ENCODE measurements at regions not wholly inside any gene's neighbourhood (a gene's known extent, or its start where the extent isn't known, plus 50 kb on each side); places are given as distances from the start of the nearest gene placed in this dataset.

DNA sequence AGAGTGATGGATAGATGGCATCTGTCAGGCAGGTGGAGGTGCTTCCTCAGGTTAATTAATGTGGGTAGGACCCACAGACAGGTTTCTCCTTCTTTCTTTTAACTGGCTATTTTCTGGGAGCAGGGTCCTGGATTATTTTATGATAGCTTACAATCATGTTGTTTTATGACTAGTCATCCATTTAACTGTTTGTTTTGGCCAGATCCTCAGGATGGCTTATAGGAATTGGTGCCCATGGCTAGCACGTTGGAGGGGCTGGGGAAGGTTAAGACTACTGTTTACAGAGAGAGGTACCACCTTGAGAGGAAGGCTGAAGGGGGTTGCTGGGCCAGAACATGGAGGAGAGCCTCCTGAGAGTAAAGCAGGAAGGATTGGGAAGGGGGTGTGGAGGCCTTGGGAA lies 78.0 kb upstream of the MGAT5 start (continued):
- TF ChIP-seq NFYA (IDR thresholded peaks at IDR 0.05; ENCODE audit: borderline replicate concordance, low read depth, low read length) (no peak), TCF7 (IDR thresholded peaks at IDR 0.05; ENCODE audit: borderline replicate concordance) (no peak), TCF12 (IDR thresholded peaks at IDR 0.05; ENCODE audit: low read depth, low read length) (no peak), YBX1 (IDR thresholded peaks at IDR 0.05) (no peak), FOS (IDR thresholded peaks at IDR 0.05; ENCODE audit: borderline replicate concordance, extremely low read depth, insufficient read length) (no peak)
- TF ChIP-seq, protein P1, sequence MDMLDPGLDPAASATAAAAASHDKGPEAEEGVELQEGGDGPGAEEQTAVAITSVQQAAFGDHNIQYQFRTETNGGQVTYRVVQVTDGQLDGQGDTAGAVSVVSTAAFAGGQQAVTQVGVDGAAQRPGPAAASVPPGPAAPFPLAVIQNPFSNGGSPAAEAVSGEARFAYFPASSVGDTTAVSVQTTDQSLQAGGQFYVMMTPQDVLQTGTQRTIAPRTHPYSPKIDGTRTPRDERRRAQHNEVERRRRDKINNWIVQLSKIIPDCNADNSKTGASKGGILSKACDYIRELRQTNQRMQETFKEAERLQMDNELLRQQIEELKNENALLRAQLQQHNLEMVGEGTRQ (IDR thresholded peaks at IDR 0.05; ENCODE audit: borderline replicate concordance, low read depth, low read length) = no peak

DNA sequence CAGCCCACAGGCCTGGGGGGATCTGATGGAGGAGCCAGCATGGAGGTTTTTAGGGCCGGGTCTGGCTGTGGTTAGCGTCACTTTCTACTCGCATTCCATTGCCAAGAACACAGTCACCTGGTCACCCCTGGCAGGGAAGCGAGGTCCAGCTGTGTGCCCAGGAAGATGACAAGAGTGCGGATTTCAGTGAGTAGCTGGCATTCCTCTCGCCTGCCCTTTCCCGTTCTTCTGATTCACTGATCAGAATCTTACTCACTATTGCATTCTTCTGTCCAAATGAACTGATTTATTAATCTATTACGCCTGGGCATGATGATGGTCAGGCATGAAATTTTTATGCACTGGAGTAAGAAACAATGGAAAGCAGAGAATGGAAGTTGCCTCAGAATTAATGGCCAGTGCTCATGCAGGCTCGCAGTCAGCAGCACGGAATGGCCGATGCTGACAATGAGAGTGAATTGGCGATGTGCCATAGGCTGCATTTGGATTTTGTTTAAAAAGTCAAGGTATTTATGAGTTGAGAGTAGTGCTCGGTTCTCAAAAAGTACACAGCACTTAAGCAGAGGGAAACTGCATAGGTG lies 76.4 kb upstream of the MGAT5 start:
- no peak overlapping the region for H3K4me2 ChIP-seq (ENCODE audit: control insufficient read depth, insufficient read depth)
- ChIA-PET POLR2A (no interaction called here), SMC1A (ENCODE audit: uncharacterized antibody, unreplicated experiment) (interaction anchor here (0.9 kb wide), 1 partner anchor 29 kb away, joined by 3 read pairs; no protein-coding TSS in a partner anchor), RAD21 (ENCODE audit: unreplicated experiment) (interaction anchor here (1.2 kb wide), 1 partner anchor 31 kb away, joined by 3 read pairs; no protein-coding TSS in a partner anchor), CTCF (no interaction called here)
- FAIRE-seq = no peak
- peaks cover 4 to 8% of the 10 kb centered on the region in 2 experiments; a peak in 3 of 4 replicates for H3K36me3 ChIP-seq (ENCODE audit: control insufficient read depth in 2 of 2, insufficient read depth in 2 of 2, low read length in 1 of 2)
- H3K27me3 ChIP-seq (replicated peaks in 1 of 2; ENCODE audit: control insufficient read depth in 2 of 2, insufficient read depth in 2 of 2, low read length in 1 of 2) = no peaks in the 10 kb centered on the region
- no peak overlapping the region for H3K9ac ChIP-seq (ENCODE audit: control insufficient read depth, insufficient read depth, low read length)
- no peak overlapping the region for H3K4me3 ChIP-seq
- peaks cover 31% of the 10 kb centered on the region for H3K4me1 ChIP-seq (ENCODE audit: control insufficient read depth, insufficient read depth, low read length)
- H3K79me2 ChIP-seq (ENCODE audit: control insufficient read depth, insufficient read depth, low read length) = peaks cover 86% of the 10 kb centered on the region
- 99% methylated on average over 13 of the region's 13 CpGs for WGBS (ENCODE audit: insufficient coverage, insufficient replicate concordance, low lambda C conversion rate, missing lambda C conversion rate)
- in situ Hi-C loops (cut with MboI) = no loop called here
- BruUV-seq (replicated peaks) = no TSS peak
- TF ChIP-seq CBX3 (IDR thresholded peaks at IDR 0.05; ENCODE audit: borderline replicate concordance, low read depth) (no peak), CBX5 (IDR thresholded peaks at IDR 0.05; ENCODE audit: low read depth) (no peak), NFXL1 (IDR thresholded peaks at IDR 0.05; ENCODE audit: borderline replicate concordance) (no peak), ZNF274 (IDR thresholded peaks at IDR 0.05; ENCODE audit: insufficient read depth, insufficient read length) (no peak), CEBPB (IDR thresholded peaks at IDR 0.05; ENCODE audit: borderline replicate concordance in 1 of 2, low read depth in 2 of 2, low read length in 2 of 2) (no peak), SIN3A (IDR thresholded peaks at IDR 0.05; ENCODE audit: low read depth, low read length) (no peak), DPF2 (IDR thresholded peaks at IDR 0.05) (no peak), BACH1 (IDR thresholded peaks at IDR 0.05; ENCODE audit: borderline replicate concordance) (no peak), SIX5 (IDR thresholded peaks at IDR 0.05; ENCODE audit: low read depth, low read length, severe bottlenecking) (no peak), SUPT20H (IDR thresholded peaks at IDR 0.05; ENCODE audit: borderline replicate concordance, control insufficient read depth, low read depth, low read length) (no peak), IKZF1 (conservative IDR thresholded peaks at IDR 0.05) (no peak), FOXK2 (IDR thresholded peaks at IDR 0.05) (no peak), RAD51 (IDR thresholded peaks at IDR 0.05) (no peak), SMAD1 (IDR thresholded peaks at IDR 0.05; ENCODE audit: low read depth, partially characterized antibody) (no peak)
- TF ChIP-seq, protein P2, sequence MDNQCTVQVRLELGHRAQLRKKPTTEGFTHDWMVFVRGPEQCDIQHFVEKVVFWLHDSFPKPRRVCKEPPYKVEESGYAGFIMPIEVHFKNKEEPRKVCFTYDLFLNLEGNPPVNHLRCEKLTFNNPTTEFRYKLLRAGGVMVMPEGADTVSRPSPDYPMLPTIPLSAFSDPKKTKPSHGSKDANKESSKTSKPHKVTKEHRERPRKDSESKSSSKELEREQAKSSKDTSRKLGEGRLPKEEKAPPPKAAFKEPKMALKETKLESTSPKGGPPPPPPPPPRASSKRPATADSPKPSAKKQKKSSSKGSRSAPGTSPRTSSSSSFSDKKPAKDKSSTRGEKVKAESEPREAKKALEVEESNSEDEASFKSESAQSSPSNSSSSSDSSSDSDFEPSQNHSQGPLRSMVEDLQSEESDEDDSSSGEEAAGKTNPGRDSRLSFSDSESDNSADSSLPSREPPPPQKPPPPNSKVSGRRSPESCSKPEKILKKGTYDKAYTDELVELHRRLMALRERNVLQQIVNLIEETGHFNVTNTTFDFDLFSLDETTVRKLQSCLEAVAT (IDR thresholded peaks at IDR 0.05) = no peak
- TF ChIP-seq, protein P3, sequence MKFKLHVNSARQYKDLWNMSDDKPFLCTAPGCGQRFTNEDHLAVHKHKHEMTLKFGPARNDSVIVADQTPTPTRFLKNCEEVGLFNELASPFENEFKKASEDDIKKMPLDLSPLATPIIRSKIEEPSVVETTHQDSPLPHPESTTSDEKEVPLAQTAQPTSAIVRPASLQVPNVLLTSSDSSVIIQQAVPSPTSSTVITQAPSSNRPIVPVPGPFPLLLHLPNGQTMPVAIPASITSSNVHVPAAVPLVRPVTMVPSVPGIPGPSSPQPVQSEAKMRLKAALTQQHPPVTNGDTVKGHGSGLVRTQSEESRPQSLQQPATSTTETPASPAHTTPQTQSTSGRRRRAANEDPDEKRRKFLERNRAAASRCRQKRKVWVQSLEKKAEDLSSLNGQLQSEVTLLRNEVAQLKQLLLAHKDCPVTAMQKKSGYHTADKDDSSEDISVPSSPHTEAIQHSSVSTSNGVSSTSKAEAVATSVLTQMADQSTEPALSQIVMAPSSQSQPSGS (IDR thresholded peaks at IDR 0.05; ENCODE audit: low read length) = no peak
- no peak overlapping the region for H2AFZ ChIP-seq (ENCODE audit: control insufficient read depth, low read depth, low read length)
- intact Hi-C loops (cut with micrococcal nuclease; ENCODE audit: unreplicated experiment) = no loop called here
- peaks cover 4% of the 10 kb centered on the region; the same call in 1 of the 2 replicates for H4K20me1 ChIP-seq (ENCODE audit: control insufficient read depth, insufficient read depth)
- H3K9me3 ChIP-seq (replicated peaks; ENCODE audit: control insufficient read depth, insufficient read depth, low read length) = no peaks in the 10 kb centered on the region
- DNase-seq (ENCODE audit: low read depth, low spot score) = no peak
- H3K27ac ChIP-seq (ENCODE audit: control insufficient read depth, insufficient read depth) = no peak overlapping the region
- no peak for ATAC-seq

Data from GM12878 (cell line).